ENCODE measurements at regions not wholly inside any gene's neighbourhood (a gene's known extent, or its start where the extent isn't known, plus 50 kb on each side); places are given as distances from the start of the nearest gene placed in this dataset.

DNA sequence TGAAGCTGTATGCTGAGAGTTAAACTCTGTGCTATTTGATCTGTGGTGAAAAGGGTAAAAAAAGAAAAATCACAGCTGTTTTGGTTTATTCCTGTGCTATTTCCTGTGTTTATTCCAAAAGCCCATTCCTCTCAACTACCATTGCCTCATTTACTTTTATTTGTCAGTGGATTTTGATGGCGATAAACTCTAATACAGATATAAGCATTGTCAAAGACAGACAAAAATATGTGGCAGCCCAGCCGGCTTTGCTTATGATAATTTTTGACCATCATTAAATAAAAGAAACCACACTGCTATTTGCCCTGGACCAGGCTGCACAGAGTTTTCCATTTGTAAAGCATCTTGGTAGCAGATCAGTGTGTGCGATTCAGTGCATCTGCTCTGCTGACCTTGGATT is 473.6 kb upstream of the ASIC2 start:
- no peak for TF ChIP-seq POLR2A (IDR thresholded peaks at IDR 0.05)
- TF ChIP-seq, protein P1, sequence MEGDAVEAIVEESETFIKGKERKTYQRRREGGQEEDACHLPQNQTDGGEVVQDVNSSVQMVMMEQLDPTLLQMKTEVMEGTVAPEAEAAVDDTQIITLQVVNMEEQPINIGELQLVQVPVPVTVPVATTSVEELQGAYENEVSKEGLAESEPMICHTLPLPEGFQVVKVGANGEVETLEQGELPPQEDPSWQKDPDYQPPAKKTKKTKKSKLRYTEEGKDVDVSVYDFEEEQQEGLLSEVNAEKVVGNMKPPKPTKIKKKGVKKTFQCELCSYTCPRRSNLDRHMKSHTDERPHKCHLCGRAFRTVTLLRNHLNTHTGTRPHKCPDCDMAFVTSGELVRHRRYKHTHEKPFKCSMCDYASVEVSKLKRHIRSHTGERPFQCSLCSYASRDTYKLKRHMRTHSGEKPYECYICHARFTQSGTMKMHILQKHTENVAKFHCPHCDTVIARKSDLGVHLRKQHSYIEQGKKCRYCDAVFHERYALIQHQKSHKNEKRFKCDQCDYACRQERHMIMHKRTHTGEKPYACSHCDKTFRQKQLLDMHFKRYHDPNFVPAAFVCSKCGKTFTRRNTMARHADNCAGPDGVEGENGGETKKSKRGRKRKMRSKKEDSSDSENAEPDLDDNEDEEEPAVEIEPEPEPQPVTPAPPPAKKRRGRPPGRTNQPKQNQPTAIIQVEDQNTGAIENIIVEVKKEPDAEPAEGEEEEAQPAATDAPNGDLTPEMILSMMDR (IDR thresholded peaks at IDR 0.05) = no peak

Measured in Peyer's patch (tissue), 4 donors.